ENCODE measurements at regions not wholly inside any gene's neighbourhood (a gene's known extent, or its start where the extent isn't known, plus 50 kb on each side); places are given as distances from the start of the nearest gene placed in this dataset.

GRCh38 chr19:31611046-31611877 lies 262.0 kb upstream of the TSHZ3 start:
- Histone ChIP-seq H3K4me2 (no peak overlapping the region), H3K9me2 (no peaks in the 10 kb centered on the region), H3K79me2 (ENCODE audit: insufficient read depth) (no peaks in the 10 kb centered on the region), H3K4me3 (ENCODE audit: low read depth in 2 of 2, low read length in 1 of 2) (no peak overlapping the region), H3F3A (replicated peaks; ENCODE audit: insufficient read depth) (no peaks in the 10 kb centered on the region), H3K27ac (ENCODE audit: low read depth in 2 of 2, low read length in 1 of 2) (no peak overlapping the region), H3K9ac (no peak overlapping the region), H2AFZ (ENCODE audit: low read depth) (no peak overlapping the region), H3K27me3 (ENCODE audit: insufficient read depth) (no peaks in the 10 kb centered on the region), H3K36me3 (replicated peaks in 1 of 2; ENCODE audit: control insufficient read depth in 1 of 2, insufficient read depth in 2 of 2, low read length in 1 of 2) (no peaks in the 10 kb centered on the region), H3K9me3 (no peaks in the 10 kb centered on the region), H3K4me1 (ENCODE audit: control insufficient read depth in 1 of 2, insufficient read depth in 2 of 2, low read depth in 1 of 2, low read length in 1 of 2) (peaks cover 0 to 5% of the 10 kb centered on the region in 2 experiments; a peak in 1 of 4 replicates), H4K20me1 (ENCODE audit: insufficient read depth) (no peaks in the 10 kb centered on the region)
- TF ChIP-seq TEAD4 (IDR thresholded peaks at IDR 0.05; ENCODE audit: borderline replicate concordance, insufficient read depth) (no peak), ELF1 (IDR thresholded peaks at IDR 0.05) (no peak), EP300 (IDR thresholded peaks at IDR 0.05; ENCODE audit: borderline replicate concordance in 1 of 2, low read depth in 1 of 2, low read length in 1 of 2) (no peak), FOXJ3 (CRISPR knock-in tag; IDR thresholded peaks at IDR 0.05) (no peak), RXRA (IDR thresholded peaks at IDR 0.05; ENCODE audit: borderline replicate concordance, low read depth) (no peak), EZH2phosphoT487 (IDR thresholded peaks at IDR 0.05; ENCODE audit: borderline replicate concordance, low read depth) (no peak), CHD2 (IDR thresholded peaks at IDR 0.05; ENCODE audit: low read length, partially characterized antibody) (no peak)
- TF ChIP-seq, protein P1, sequence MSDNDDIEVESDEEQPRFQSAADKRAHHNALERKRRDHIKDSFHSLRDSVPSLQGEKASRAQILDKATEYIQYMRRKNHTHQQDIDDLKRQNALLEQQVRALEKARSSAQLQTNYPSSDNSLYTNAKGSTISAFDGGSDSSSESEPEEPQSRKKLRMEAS (IDR thresholded peaks at IDR 0.05; ENCODE audit: low read depth) = no peak
- DNase-seq = no peak
- 28% methylated on average over 3 of the region's 3 CpGs for WGBS (ENCODE audit: low lambda C conversion rate)
- ChIA-PET POLR2A (no interaction called here), CTCF (no interaction called here)

- Histone ChIP-seq H3K9ac (no peak overlapping the region), H2AFZ (ENCODE audit: low read depth) (no peak overlapping the region), H3K4me3 (ENCODE audit: low read depth in 2 of 2, low read length in 1 of 2) (no peak overlapping the region), H3K79me2 (ENCODE audit: insufficient read depth) (no peaks in the 10 kb centered on the region), H3K27me3 (ENCODE audit: insufficient read depth) (no peaks in the 10 kb centered on the region), H3K36me3 (replicated peaks in 1 of 2; ENCODE audit: control insufficient read depth in 1 of 2, insufficient read depth in 2 of 2, low read length in 1 of 2) (no peaks in the 10 kb centered on the region), H3K9me2 (no peaks in the 10 kb centered on the region), H3K4me2 (no peak overlapping the region), H3K27ac (ENCODE audit: low read depth in 2 of 2, low read length in 1 of 2) (no peak overlapping the region), H3K4me1 (ENCODE audit: control insufficient read depth in 1 of 2, insufficient read depth in 2 of 2, low read depth in 1 of 2, low read length in 1 of 2) (peaks cover 0 to 5% of the 10 kb centered on the region in 2 experiments; a peak in 1 of 4 replicates), H4K20me1 (ENCODE audit: insufficient read depth) (no peaks in the 10 kb centered on the region), H3F3A (replicated peaks; ENCODE audit: insufficient read depth) (no peaks in the 10 kb centered on the region), H3K9me3 (no peaks in the 10 kb centered on the region)
- ChIA-PET CTCF (interaction anchor here (1.1 to 1.2 kb wide), 2 partner anchors 12 to 930 kb away, joined by 3 to 4 read pairs; no protein-coding TSS in a partner anchor), POLR2A (no interaction called here)
- no peak for DNase-seq
- WGBS (ENCODE audit: low lambda C conversion rate) = 42% methylated on average over 6 of the region's 6 CpGs
- TF ChIP-seq CTCF (IDR thresholded peaks at IDR 0.05) (no peak), FOSL2 (IDR thresholded peaks at IDR 0.05; ENCODE audit: borderline replicate concordance, low read depth) (no peak), MEF2A (IDR thresholded peaks at IDR 0.05; ENCODE audit: borderline replicate concordance, low read depth) (no peak), JUND (IDR thresholded peaks at IDR 0.05) (no peak), EP300 (IDR thresholded peaks at IDR 0.05; ENCODE audit: borderline replicate concordance in 1 of 2, low read depth in 1 of 2, low read length in 1 of 2) (no peak), RXRA (IDR thresholded peaks at IDR 0.05; ENCODE audit: borderline replicate concordance, low read depth) (no peak), POLR2AphosphoS5 (IDR thresholded peaks at IDR 0.05; ENCODE audit: low read depth, low read length) (no peak), YY1 (IDR thresholded peaks at IDR 0.05; ENCODE audit: low read depth) (no peak), SIN3A (IDR thresholded peaks at IDR 0.05; ENCODE audit: borderline replicate concordance, low read depth, low read length) (no peak), RAD21 (IDR thresholded peaks at IDR 0.05; ENCODE audit: low read length) (no peak), TAF1 (IDR thresholded peaks at IDR 0.05; ENCODE audit: borderline replicate concordance, low read depth, low read length) (no peak), NRF1 (IDR thresholded peaks at IDR 0.05; ENCODE audit: low read depth, low read length) (no peak), ZBTB33 (IDR thresholded peaks at IDR 0.05; ENCODE audit: borderline replicate concordance, low read depth) (no peak), CHD2 (IDR thresholded peaks at IDR 0.05; ENCODE audit: low read length, partially characterized antibody) (no peak)
- TF ChIP-seq, protein P2, sequence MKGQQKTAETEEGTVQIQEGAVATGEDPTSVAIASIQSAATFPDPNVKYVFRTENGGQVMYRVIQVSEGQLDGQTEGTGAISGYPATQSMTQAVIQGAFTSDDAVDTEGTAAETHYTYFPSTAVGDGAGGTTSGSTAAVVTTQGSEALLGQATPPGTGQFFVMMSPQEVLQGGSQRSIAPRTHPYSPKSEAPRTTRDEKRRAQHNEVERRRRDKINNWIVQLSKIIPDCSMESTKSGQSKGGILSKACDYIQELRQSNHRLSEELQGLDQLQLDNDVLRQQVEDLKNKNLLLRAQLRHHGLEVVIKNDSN (IDR thresholded peaks at IDR 0.05; ENCODE audit: borderline replicate concordance, low read depth) = no peak
- TF ChIP-seq, protein P1 (IDR thresholded peaks at IDR 0.05; ENCODE audit: low read depth) = no peak
Measured at GRCh38 chr19:31612873-31613272, 263.6 kb upstream of the TSHZ3 start.

Measured in SK-N-SH (cell line).